GM21390 (cell line): ENCODE measurements at regions not wholly inside any gene's neighbourhood (a gene's known extent, or its start where the extent isn't known, plus 50 kb on each side); places are given as distances from the start of the nearest gene placed in this dataset.

Source experiments
- ATAC-seq: cut with Tn5 transposase; IDR thresholded peaks from one replicate; pipeline ENCODE4 v1.9.1; 2021; ENCODE audit not compliant: unreplicated experiment

DNA sequence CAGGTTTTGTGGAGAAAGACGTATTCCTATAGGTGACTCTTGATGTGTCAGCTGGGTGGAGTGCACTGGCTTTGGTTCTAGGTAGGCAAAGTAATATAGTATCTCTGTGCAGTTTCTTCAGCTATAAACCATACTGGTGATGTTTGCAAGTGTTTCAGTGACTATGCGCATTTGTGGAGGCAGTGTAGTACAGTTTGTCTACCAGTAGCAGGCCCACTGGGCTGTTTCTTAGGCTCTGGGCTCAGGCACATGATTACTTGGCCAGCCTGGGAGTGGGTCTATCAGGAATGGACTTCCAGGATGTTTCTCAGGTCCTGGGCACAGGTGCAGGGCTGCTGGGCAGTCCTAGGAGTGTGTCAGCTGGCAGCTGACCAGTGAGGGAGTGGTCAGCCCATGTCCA lies 51.9 kb upstream of the INTU start:
- ATAC-seq, result no peak
